Suppressor macrophage (primary cell): ENCODE measurements at regions not wholly inside any gene's neighbourhood (a gene's known extent, or its start where the extent isn't known, plus 50 kb on each side); places are given as distances from the start of the nearest gene placed in this dataset.
"Not testable (repeated sequence)": the region's sequence is repeated elsewhere in the genome, so short reads cannot be mapped to it uniquely, and the experiment has no call there.

ENCODE experiments used
- DNase-seq, 4 experiments: peaks; one replicate each; pipeline ENCODE4 v3.0.0-alpha.2; 2020 to 2022

DNA sequence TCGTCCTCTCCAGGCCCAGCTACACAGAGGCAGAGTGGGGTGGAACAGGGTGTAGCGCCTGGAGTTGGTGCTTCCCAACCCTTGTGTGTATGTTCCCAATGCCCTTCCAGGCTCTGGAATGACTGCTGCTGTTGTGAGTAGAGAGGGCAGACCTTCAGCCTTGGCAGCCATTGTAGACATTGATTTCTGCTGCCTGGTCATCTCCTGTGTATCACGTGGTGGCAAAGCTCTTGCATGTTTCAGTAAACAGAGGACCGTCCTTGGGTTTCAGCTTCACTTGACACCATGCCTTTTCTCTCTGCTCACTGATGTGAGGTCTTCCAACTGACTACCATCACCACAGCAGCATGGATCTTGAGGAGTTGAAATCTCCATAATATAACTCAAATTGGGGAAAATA lies 397.9 kb downstream of the COG6 start:
- DNase-seq = no peak

GRCh38 chr13:40054422-40054821 lies 399.0 kb downstream of the COG6 start:
- not testable (repeated sequence) for DNase-seq

DNA sequence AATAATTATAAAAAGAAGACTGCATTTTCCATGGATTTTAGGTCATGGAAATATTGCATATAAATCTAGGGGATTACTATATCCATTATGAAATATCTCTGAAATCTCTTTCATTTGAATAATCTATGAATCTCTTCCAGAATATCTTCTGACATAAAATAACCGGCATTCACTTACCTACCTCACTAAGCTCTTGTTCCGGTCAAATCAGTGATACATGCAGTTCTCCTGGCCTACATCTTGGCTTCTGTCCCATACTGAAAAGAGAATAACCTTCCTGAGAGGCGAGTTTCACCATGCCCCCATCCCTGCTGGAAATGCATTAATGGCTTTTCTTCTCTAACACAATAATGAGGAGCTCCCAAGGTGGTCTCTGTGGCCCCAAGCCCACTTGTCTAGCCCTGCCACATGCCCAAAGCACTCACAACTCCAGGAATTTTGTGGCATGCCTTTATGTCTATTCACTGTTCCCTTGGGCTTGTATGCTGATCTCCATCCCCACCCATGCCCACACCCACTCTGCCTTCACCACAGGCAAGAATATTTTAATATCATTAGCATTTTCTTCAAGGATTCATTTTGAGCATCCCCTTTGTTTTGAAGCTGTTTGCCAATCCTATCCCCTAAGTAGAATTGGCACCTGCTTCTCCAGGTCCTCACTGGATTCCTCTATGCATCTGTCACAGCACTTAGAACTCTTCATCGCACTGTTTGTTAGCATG lies 401.6 kb downstream of the COG6 start:
- no peak for DNase-seq

- DNase-seq = no peak
Measured at GRCh38 chr13:40058757-40059236, 403.3 kb downstream of the COG6 start.

GRCh38 chr13:40059540-40060232 lies 404.2 kb downstream of the COG6 start:
- peak in 2 of 4 experiments; percentile 11 to 17 for DNase-seq

DNA sequence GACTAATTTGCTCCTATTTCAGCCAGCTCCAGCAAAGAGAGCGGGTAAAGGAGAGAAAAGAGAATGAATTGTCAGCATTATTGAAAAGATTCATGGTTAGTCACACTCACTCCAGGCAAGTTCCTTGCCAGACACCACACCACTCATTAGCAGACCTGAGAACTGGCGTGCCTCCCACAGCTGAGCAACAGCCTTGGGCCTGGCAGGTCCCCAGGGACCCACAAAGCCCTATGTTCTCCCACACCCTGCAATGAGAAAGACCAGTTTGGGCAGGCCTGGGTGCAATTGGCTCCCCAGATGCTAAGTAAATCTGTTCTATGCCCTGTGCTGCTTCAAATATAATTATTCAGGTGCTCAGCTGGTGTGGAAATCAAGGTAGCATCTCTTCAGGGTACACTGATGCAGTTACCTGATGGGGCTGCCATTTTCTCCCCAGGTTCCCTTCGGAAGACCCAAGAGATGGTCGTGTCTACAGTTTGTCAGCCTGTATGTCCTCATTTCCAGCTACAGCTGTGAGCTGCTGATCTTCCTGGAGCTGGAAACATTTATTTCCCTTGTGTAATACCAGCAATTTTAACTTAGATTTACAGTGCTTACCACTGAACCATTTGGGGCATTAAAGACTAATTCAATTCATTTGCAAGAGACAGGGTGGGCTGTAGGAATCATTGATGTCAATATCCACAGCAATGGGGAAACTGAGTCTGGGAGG lies 405.0 kb downstream of the COG6 start:
- DNase-seq = no peak

- peak in 1 of 4 experiments; percentile 7 for DNase-seq
Measured at GRCh38 chr13:40061466-40062450, 406.3 kb downstream of the COG6 start.

DNA sequence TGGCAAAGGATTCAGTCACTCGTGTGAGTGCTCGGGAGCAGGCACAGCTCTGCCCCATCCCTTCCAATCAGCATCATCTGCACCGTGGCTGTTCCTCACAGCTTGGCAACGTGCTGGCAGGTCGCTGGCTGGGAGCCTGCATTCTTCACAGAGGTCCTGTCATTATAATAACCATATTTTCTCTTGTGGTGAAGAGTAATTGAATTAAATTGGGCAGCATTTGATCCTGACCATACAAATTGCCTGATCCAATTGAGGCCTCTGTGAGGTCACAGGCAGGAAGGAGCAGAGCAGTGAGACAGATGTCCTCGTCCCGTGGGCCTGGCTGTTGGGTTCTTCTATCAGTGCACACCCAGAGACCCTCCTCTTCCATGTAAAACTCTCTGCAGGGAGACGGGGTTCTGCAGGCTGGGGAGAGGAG lies 407.8 kb downstream of the COG6 start:
- DNase-seq = no peak

GRCh38 chr13:40063703-40064102 lies 408.2 kb downstream of the COG6 start:
- DNase-seq = no peak

DNA sequence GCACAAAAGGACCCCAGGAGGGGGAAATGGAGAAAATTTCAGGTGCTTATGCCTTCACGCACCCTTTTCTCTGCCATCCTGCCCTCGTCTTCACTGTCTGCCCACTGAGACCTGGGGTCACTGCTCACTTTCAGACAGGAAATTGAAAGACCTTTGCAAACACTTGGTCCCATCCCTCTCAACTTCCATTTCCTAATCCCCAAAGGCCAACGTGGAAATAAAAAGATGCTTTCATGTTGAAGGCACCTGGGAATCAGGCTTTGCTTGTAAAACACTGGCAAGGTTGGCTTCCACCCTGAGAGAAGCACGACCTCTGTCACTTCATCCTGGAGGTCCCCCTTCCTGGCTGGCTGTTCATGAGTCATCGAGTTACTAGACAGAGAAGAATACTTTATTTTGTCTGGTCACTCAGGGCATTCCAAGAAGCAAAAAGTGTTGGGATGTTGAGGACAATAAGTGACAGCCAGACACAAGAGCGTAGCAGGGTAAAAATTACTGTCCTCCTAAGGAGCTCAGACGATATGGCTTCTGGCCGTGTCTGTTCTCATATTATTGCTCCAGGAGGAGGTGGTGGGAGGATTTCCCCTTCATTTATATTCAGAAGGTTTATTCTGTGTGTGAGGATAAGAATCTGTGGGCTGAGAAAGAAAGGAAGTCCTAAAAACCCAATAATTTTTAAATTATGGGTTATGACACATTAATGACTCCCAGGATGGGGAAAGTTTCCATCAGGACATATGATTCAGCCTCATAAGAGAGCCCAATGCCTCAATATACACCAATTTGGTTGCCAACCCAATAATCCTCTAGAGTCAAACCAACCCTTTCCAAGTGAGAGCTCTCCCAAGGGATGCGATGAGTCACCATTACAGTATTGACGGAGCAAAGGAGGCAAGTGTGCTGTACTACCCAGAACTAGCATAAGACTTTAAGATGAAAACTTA lies 409.0 kb downstream of the COG6 start:
- peak in 3 of 4 experiments; percentile 11 to 55 (median 23) for DNase-seq

GRCh38 chr13:40069173-40070044 lies 413.9 kb downstream of the COG6 start:
- peak; percentile 68 to 81 (median 78) for DNase-seq

- DNase-seq = no peak
Measured at GRCh38 chr13:40070357-40070756, 414.9 kb downstream of the COG6 start.

DNA sequence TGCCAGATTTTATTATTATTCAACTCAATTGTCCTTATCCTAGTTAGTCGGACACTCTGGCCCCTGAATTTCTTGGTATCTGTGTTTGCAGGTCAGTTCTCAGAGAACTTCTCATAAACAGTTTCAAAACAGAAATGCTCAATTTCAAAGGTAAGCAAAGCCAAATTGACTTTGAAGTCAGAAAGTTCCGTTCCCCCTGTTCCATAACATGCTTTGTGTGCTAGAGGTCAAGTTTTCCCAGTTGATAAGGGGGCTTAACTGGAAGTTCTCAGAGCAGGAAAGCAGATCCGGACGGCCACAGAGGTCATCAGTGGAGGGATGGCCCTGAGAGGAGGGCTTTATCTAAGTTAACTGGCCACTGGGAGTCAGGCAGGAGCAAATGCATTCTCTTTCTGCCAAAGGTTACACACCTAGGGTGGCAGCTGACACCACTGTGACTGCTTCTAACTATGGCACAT lies 417.2 kb downstream of the COG6 start:
- no peak for DNase-seq

GRCh38 chr13:40074338-40074737 lies 418.9 kb downstream of the COG6 start:
- DNase-seq = no peak

GRCh38 chr13:40075281-40075680 lies 419.8 kb downstream of the COG6 start:
- DNase-seq = no peak

DNA sequence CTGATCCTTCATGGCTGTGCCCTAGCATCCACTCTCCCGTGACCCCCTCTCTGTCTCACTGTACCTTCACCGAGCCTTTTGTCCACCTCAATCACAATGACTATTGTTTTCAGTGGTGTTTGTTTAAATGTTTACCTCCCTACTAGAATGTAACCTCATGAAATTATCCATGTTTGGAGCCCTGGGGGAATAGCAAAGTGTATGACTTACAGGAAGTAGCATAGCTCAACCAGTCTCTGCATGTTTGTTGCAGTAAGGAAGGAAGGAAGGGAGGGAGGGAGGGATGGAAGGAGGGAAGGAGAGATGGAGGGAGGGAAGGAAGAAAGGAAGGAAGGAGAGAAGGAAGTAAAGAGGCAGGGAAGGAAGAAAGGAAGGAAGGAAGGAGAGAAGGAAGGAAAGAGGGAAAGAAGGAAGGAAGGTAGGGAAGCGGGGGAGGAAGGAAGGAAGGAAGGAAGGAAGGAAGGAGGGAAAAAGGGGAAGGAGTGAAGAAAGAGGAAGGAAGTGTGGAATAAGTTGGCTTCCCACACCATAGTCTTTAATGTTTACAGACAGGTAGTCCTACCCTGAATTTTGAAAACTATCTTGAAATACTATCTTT lies 421.4 kb downstream of the COG6 start:
- no peak for DNase-seq

GRCh38 chr13:40077396-40078027 lies 422.1 kb downstream of the COG6 start:
- no peak for DNase-seq

- no peak for DNase-seq
Measured at GRCh38 chr13:40079721-40080120, 424.3 kb downstream of the COG6 start.

GRCh38 chr13:40080676-40081075 lies 425.2 kb downstream of the COG6 start:
- no peak for DNase-seq
